GF-D8 (cell line): ENCODE measurements at regions not wholly inside any gene's neighbourhood (a gene's known extent, or its start where the extent isn't known, plus 50 kb on each side); places are given as distances from the start of the nearest gene placed in this dataset.

Experiments used
- DNase-seq: peaks from one replicate; lab custom pipeline; 2025; lab: John Stamatoyannopoulos, UW

DNA sequence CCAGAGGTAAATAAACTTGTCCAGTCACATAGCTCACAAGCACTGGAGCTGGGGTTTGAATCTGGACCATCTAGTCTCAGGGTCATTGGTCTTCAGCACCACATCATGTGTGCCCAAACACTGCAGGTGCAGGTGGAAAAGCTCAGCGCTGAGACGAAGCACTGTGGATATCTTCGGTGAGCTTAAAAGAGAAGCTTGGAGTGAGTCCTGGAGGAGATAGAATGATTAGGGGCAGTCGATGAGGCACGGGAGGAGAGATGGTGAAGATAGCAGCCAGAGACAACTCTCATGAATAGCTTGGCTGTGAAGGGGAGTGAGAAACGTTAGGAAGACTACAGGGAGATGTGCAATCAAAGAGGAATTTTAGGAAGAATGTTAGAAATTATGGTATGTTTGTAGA, 389.3 kb downstream of the FGF9 start:
- DNase-seq: no peak

DNA sequence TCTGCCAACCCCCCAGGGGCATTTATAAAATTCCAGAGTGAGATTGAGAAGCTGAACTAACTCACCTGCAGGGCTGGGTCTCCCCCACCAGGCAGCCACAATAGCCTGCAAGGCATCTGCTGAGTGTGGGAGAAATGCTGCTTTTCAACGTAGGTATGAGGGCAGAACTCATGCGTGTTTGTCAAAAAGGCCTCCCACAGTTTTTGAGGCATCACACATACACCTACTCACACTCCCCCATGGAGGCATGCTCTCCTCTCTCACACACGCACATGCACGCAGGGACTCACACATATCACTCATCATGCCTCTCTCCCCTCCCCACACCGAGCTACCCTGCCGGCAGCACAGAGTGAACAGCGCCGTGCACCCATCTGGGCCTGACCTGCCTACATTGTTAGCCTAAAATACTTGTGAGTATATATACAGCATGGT, 390.5 kb downstream of the FGF9 start:
- no peak for DNase-seq

DNA sequence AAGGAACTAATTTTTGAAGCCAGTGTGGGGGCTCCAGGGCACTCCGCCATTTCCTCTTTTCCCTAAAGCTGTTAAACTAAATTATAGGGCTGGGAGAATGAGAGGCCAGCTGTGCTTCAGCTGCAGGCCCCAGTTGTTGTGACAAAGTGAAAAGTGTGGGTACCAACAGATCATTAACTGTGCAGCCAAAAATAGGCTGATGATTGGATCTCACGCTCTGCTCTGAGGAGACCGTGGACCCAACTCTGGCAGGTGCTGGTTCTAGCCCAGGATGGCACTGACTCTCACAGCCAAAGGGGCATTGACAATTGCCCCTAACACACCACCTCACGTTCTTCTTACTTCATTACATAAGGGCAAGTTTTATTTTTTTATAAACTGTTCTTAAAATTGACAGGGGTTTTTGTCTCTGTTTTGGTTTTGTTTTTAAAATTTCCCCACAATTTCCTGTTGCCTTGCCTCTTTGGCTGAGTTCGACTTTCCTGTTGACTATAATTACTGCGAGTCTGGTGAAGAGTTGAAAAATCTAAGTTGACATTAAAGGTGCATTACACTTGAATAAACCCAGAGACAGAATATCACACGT, 391.0 kb downstream of the FGF9 start:
- DNase-seq: no peak

DNA sequence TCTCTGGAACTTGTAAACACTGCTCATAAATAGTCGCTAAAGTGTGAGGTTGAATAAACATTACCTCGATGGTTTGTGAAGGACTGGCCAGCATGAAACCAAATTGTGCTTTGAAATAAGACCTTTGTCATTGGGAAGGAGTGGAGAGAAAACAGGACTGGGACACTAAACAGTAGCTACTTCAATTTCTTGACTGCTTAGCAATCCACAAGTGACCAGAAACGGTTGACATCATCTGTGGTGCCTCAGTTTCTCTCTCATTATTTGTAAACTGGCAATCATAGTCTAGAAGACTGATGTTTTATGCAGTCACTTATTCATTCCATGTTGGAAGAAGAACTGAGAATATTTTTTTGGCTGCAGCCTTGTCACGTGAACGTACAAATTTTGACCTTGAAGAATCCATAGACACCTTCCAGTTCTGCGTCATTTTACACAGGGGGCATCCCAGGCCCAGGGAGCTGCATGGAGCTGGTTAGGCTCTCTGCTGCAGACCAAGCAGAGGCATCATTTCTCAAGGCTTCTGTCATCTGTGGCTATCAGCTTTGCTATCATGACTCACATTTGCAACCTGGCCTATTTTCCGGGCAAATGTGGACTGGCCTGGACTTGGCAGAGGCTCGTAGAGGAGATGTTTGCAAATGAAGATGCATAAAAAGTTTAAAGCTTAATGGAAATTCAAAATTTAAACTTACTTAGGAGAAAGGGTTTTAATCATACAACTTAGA, 391.8 kb downstream of the FGF9 start:
- DNase-seq: no peak

DNA sequence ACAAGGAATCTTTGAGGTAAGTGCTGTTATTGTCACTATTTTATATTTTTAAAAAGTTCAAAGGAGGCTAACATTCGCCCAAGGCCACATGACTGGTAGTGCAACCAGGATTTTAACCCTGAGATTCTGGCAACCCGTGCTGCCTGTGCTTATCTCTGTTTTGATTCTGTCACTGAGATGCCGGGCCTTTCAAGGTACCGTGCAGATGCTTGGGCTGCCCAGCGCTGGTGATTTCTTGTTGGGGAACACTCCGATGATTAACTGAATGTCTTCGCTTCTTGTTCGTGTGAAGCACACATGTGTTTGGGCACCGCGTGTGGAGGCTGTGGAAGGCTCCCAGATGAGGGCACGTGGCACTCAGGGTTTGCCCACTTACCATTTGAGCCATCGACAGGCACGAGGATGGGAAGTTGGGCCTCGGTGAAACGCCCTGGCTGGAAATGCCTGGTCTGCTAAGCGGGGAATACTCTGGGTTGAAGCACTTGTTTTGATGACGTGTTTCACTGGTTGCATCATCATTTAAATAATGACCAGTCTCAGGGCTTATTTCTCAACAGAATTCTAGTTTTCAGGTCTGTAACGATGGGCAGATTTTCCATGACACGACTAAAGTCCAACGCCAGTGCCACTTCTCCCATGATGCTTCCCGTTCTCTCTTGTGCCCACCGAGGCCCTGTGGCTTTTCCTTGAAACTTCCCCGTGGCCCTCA, 392.7 kb downstream of the FGF9 start:
- no peak for DNase-seq

DNA sequence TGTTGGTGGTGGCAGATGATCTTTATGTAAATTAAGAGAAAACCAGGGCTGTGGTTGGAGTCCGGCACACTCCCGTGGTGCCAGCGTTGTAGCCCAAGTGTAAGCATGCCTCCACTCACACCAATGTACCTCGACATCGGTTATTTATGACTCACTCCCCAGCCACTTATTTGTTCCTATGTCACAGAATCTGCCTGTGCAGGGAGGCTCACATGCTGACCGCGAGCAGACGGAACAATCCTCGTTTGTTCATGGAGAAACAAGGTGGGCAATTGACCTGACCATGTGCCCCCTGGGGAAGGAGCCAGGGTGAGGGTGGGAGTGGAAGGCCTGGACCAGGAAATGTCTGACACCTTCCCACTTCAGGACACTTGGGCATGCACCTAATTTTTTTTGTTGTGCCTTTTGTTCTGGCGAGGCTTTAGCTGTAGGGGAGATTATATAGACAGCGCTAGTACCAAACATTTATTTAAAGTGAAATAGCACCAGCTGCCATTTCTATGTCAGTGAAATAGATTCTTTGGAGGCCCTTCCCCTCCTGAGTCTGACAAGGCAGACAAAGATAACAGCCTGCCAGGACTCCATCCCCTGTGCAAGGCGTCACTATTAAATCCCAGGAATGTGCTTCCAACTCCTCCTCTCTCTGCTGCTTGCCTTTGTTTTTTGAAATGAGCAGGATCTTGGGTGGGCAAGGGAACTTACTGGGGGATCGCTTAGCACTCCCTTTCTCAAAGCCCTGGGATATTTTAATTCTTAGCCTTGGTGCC, 394.2 kb downstream of the FGF9 start:
- no peak for DNase-seq

DNA sequence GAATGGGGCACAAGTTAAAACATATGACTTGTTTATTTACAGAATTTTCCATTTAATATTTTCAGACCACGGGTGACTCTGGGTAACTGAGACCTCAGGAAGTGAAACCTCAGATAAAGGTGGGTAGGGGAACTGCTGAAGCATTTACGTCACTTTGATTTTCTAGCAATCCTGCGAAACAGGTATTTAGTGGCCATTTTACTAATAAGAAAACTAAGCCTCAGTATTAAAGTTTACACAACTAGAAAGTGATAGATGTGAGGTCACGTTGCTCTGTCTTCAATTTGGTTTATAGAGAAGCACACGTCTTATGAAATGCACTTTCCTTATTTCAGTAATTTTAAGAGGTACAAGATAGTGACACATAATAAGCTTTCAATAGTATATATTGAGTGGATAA, 402.8 kb downstream of the FGF9 start:
- DNase-seq: no peak

DNA sequence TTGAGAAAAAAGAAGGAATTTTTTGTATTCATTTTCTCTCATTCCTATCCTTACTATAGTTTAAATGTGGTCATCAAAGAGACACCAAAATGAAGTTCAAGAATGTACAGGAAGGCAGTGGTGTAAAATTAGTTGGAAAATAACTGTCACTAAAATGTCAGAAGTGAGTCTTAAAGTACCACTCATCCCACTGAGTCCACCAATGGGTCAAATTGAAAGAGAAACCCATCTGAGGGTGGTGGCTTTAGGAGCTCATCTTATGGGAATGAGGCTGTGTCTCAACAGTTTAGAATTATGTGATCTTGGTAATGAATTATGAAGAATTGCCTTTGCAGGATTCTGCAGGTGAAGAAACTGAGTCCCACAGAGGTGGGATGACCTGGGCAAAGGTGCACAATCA, 403.5 kb downstream of the FGF9 start:
- no peak for DNase-seq

DNA sequence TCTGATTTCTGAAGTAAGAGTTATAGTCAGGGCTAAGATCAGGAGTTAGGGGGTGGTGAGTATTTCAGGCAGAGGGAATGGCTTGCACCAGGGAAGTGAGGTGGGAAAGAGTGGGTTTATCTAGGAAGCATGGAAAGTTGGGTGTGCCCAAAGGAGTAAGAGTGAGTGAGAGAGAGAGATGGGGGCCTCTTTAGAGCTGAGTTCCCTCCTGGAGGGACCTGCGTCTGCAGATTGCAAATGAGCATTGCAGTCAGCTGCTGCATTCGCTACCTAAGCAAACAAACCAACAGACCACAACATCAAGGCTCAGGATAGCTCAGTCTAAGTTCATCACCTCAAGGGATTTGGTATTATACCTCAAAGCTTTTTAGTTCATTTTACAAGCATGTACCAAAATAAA, 405.8 kb downstream of the FGF9 start:
- no peak for DNase-seq

DNA sequence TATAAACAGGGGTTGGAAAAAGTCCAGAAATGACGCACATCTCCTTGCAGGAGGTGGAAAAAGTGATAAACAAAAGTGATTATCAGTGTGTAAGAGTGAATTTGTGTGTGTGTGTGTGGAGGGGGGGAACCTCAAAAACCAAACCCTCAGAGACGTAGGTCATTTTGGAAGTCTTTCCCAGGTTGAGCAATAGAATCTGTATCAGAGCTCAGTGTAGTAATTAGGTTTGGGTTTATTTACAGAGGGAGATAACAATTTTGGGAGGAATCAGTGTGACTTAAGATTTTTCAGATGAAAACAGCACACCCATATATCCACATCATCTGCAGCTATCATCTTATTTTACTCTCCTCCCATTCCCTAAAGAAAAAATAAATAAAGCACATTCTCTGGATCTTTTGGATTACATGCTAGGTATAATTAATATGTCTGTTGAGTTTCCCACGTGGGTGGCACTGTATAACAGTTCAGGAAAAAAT, 406.4 kb downstream of the FGF9 start:
- DNase-seq: no peak

DNA sequence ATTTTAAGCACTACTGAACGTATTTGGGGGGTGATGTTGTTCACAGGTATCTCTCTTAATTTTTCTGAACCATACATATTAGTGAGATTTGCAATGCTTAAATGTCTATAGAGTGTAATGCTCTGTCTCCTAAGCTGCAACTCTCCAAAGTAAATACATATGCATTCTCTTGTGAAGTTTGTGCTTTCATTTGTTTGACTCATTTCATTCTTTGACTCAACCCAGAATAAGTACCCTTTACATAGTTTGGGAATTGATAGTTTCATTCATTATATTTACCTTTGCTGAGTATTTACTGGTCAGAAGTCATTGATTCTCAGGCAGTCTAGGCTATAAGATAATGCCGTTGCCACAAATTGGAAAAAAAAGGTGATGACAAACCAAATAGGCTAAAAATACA, 406.9 kb downstream of the FGF9 start:
- DNase-seq: no peak

DNA sequence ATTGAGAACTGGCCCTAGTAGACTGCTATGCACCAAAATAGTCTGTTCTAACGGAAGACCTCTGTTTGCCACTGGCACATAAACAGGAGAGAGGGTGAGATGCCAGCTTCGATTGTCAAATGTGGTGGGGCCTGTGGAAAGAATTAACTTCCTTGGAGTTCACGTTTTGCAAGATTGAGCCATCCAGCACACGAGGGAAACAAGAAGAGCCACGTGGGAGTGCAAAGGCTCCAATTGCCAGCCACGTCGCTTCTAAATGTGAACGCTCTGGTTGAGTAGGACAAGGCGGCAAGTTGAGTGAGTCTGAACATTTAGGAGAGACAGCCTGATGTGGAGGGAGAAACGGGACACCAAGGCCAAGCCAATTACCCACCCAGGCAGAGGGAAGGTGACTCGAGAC, 409.1 kb downstream of the FGF9 start:
- no peak for DNase-seq

DNA sequence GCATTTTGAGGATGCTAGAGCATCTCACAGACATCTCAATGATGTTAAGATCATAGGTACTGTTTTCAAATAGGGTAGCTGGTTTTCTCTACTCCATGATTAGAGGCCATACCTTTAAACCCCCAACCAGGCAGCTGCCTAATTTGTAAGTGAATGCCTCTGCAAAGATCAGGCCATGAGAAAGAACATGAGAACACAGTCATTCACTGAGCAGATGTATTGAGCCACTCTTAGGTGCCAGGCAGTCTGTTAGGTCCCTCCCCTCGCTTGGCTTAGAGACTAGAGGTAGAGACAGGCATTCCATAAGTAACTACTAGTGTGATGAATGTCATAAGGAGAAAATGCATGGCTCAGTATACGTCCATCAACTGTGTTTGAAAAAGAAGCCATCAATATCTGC, 410.0 kb downstream of the FGF9 start:
- no peak for DNase-seq

DNA sequence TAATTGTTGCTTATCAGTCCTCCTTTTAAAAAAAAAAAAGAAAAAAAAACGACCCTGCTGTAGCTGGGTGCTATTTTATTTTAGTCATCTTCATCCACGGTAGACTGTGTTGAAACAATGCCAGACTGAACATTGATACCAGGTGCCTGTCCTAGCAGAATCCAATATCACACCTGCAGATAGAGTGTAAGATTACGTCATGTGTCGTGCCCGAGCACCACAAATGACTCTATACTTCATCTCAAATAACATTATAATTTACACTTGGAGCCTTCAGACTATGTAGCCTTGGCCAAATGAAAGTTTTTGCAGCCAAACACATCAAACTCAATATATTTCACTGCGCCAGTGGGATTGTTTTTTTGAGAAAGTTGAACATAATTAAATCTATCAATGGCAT, 410.6 kb downstream of the FGF9 start:
- no peak for DNase-seq

DNA sequence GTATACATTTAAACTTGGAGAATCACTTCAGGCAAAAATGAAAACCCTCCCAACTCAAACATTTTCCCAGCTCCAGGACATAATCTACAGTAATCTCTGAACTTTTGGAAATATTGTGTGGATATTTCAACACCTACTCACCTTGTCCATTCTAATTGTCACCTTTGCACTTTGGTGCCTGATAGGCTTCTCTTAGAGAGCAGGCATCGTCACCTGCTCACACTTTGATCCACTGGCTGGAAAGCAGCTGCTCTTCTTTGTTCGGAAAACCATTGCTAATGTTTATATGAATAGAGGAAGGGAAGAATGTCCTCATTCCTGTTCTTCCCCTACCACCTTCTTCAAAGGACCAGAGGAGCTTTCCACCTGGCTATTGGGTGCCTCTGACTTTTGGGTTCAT, 411.2 kb downstream of the FGF9 start:
- no peak for DNase-seq

DNA sequence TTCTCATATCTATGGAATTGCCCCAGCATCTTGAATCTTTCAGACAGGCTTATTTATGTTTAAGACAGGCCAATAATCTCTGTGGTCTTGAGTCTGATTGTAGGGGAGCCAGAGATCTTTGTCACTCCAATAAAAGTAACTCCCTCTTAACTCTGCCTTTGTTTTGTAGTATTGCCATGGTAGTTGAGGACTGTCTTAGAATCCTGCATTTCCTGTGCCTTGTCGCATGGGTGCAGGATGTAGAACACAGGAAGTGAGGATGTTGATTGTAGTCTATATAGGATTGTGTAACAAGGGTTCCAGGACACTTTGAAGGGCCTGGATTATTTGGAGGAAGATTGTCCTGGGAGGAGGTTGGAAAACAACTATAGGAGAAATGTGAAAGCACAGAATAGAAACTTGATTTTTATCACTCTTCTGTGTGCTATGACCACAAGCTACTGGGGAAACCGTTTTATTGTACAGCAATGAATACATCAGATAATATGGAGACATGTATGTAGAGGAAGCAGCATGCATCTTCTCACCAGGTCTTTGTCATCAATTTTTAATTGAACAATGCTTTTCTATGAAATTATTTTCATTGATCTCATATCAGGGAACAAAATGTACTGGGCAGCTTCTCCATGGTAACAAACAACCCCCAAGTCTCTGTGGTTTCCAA, 411.7 kb downstream of the FGF9 start:
- no peak for DNase-seq

DNA sequence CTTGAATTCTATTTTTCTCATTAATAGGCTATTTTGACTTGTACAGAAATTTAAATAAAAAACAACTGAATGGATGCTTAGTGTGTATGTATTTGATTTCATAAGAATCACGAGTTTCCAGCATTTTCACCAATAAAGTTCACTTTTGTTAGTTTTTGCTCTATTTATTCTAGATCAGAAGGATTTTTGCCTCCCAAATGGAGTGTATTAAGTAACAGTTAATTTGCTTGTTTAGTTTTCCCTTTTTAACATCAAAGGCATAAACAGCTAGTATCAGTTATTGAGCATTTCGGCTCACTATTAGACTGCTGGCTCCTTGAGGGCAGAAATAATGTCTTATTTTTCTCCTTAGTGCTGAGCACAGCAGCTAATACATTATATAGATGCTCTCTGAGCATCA, 414.1 kb downstream of the FGF9 start:
- DNase-seq: no peak

DNA sequence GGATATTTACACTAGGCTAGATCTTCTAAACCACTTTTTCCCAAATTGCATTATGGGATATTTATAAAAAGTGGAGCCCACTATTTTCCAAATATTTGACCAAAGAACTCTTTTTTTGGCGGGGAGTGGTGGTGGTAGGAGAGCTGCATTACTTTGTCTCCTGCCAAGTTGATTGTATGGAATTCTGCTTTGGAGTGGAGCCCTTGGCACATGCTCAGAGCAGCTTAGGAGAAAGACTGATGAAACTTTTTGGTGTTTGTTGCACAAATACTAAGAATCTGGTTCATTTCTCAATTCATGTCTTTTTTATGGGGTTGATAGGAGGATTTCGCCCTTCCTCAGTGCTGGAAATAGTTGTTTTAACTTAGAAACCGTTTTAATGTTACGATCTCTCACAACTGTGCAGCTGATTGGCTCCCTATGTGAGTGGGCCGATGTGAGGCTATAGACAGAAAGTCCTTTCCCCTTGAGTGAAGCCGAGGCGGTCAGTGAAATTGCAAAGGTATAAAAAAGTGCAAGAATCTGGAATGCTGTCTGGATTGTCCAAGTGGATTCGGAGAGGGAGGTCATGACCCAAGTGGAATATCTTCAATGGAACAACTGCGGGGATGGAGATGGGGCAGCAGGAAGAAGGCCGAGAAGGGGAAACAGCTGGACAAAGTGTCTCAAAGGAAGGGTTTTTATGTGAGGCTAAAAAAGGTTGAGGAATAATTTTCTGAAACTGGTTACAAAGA, 415.9 kb downstream of the FGF9 start:
- DNase-seq: no peak

DNA sequence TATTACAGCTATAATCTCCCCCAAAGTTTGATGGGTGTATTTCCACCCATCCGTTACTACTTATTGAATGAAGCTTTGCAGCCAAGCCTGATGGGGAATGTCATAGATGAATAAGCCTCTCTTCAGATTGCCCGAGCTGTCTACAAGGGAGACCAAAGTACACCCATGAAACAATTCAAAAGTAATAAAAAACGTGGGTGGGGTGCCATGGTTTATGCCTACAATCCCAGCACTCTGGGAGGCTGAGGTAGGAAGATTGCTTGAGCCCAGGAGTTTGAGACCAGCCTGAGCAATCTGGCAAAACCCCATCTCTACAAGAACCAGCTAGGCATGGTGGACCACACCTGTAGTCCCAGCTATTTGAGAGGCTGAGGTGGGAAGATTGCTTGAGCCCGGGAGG, 419.2 kb downstream of the FGF9 start:
- no peak for DNase-seq

DNA sequence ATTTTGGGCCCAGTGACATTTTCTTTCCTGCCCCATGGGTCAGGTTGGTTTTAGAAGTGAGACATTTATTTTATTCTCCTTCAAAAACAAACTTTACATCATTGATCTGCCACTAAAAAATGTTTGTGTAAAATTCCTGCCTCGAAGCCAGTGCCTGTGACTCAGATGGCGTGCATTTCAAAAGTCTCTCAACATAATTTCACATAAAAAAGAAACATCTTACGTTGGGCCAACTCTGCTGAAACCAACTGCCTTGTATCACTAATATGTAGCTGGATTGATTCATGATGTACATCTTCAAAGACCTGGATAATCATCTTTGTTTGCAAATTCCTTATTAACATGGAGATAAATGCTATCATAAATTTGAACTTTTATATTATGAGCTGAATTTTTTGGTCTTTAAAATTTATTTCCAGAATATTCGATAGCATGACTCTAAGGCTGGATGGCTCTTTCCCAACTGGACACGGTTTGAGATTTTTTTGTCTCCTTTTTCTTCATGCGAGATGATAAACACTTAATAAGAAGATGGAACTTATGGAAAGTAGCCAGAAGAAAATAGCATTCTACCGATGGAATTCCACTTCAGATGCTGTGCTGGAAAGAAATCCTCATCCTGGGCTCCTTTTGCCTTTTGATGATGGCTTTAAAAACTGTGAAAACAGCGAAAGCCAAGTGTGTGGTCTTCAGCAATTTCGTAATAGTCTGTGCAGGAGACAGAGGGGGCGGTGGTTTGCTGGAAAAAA, 420.5 kb downstream of the FGF9 start:
- DNase-seq: no peak

DNA sequence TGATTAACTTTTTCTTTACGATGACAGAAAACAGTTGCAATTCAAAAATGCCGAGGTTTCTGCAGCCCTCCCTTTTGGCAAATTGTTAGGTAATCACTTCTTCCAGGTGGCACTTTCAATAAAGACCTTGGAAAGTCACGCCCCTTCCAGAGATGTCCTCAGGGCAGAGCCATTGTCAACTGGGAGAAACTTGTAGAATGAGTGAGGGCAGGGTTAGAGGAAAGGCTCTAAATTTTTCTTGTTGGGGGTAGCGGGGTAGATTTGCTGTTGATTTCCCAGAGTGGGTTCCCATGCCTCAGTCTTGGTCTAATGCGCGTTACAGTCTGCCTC, 421.1 kb downstream of the FGF9 start:
- no peak for DNase-seq
